GM21360 (cell line): ENCODE measurements at regions not wholly inside any gene's neighbourhood (a gene's known extent, or its start where the extent isn't known, plus 50 kb on each side); places are given as distances from the start of the nearest gene placed in this dataset.
A peak's percentile ranks its signal among the peaks of the same experiment; 100 is the strongest.

Experiments
- ATAC-seq: cut with Tn5 transposase; IDR thresholded peaks from one replicate; pipeline ENCODE4 v1.9.1; 2021; ENCODE audit warnings: mild to moderate bottlenecking, moderate library complexity; ENCODE audit not compliant: unreplicated experiment

GRCh38 chr14:44154874-44155273, 352.2 kb downstream of the FSCB start:
- no peak for ATAC-seq

GRCh38 chr14:44154446-44154845, 352.6 kb downstream of the FSCB start:
- no peak for ATAC-seq

GRCh38 chr14:44151130-44151820, 355.8 kb downstream of the FSCB start:
- no peak for ATAC-seq

GRCh38 chr14:44149597-44149996, 357.5 kb downstream of the FSCB start:
- peak; percentile 93 for ATAC-seq

DNA sequence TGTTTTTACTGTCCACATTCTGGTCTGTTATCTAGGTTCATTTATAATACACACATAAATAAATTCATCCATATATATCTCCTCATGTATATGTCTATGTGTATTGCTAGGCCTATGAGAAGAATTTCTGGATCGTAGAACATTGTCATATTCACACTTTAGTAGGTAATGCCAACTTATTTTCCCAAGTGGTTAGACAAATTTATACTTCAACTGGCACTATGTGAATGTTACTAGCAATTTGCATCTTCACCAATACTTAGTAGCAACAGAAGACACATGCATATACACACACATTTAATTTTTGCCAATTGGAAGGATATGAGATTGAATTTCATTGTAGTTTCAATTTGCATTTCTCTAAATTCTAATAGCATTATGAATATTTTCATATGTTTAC, 365.1 kb downstream of the FSCB start:
- ATAC-seq = no peak

DNA sequence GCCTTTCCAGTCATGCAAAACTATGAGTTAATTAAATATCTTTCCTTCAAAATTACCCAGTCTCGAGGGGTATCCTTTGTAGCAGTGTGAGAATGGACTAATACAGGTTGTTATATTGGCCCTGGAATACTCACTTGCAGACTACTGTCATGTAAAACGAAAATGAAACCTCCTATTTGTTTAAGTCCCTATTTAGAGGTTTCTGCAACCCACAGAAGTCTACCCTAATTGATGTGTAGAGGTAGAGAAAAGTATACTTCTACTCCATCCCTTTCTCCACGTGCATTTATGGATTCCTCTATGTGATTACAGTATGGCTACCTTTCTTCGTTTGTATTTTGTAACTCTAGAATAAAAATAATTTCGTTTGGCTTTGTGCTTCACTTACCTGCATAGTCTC, 371.1 kb downstream of the FSCB start:
- peak; percentile 84 for ATAC-seq

DNA sequence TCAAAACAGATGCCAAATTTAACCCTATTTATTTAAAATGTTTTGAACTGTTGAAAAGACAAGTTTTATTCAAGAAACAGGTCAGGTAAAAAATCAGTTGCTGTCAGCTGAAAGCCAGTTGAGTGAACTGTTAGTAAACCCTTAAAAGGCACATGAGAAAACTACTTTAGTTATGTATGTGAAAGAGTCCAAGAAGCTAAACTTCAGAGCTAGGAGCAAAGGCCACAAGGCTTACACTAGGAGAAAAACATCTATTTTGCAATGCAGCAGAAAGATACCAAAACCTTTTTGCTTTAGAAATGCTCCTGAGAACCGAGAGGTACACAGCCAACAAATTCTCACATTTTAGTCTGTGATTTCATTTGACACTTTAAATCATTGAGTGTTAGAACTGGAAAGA, 375.2 kb downstream of the FSCB start:
- ATAC-seq = no peak

- ATAC-seq = peak; percentile 60
These were observed 393.0 kb downstream of the FSCB start for GRCh38 chr14:44113769-44114730.

DNA sequence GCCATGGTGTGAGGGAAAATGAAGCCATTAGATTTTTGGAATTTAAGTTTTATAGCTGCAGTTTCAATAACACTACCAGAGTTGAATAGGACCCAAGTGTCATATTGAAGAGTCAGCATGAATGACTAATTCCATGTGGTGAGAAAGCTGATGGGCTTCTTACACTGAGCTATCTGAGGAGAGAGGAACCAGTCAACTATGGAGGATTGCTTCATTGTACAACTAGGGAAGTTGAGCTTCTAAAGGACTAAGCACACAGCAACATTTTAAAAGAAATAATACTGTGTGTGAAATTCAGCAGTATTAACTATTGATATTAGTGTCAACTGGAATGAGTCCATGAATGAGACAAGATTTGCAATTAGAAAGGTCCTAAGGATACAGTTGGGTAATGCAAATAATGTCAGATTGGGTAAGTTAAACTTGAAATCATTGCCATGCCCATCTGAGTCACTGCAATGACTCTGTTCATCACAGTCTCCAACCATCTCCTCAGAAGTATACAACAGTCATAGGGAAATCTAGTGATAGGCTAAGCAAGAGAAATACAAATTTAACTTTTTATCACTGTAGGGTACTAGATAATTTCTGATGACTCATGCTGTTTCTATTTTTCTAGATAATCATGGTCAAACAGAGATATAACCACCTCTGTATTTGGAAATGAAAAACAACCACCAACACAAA, 394.2 kb downstream of the FSCB start:
- ATAC-seq = peak; percentile 34

DNA sequence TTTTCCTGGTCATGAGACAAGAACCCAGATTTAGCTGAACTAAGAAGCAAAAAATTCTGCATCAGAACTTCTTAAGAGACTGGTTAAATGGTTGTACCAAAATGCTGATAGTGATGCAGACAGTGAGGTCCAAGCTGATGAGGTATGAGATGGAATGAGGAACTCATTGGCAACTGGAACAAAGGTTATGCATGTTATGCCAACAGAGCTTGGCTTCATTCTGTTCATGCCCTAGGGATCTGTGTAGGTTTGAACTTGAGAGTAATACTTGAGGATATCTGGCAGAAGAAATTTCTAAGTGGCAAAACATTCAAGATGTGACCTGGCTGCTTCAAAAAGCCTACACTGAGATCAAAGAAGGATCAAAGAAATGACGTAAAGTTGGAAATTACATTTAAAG, 398.0 kb downstream of the FSCB start:
- no peak for ATAC-seq

DNA sequence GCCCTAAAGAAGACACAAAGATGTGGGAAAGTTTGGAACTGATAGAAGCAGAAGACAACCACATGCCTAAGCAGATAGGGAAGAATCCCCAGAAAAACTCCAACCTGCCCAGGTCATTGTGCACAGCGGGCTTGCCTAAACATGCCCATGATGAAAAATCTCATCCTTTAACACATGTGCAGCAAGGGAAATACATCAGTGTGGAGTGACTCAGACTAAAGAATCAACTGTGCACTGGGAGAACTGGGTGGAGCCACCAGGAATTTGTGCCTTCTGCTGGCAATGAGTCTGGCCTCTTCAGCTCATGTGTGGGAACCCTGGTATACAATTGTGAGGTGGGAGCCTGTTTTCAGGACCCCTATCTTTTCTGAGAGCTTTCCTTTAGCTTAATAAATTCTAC, 398.5 kb downstream of the FSCB start:
- no peak for ATAC-seq

DNA sequence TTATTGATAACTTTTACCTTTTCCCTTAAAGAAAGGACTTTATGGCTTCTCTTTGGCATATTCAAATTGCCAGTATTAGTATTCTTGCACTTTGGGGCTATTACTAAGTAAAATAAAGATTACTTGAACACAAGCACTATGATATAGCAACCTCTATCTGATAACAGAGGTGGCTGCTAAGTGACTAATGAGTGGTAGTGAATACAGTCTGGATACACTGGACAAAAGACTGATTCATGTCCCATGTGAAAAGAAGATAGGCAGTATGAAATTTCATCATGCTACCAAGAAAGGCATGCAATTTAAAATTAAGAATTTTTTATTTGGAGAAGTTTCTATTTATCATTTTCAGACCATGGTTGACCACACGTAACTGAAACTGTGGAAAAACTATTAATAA, 399.9 kb downstream of the FSCB start:
- ATAC-seq = no peak

DNA sequence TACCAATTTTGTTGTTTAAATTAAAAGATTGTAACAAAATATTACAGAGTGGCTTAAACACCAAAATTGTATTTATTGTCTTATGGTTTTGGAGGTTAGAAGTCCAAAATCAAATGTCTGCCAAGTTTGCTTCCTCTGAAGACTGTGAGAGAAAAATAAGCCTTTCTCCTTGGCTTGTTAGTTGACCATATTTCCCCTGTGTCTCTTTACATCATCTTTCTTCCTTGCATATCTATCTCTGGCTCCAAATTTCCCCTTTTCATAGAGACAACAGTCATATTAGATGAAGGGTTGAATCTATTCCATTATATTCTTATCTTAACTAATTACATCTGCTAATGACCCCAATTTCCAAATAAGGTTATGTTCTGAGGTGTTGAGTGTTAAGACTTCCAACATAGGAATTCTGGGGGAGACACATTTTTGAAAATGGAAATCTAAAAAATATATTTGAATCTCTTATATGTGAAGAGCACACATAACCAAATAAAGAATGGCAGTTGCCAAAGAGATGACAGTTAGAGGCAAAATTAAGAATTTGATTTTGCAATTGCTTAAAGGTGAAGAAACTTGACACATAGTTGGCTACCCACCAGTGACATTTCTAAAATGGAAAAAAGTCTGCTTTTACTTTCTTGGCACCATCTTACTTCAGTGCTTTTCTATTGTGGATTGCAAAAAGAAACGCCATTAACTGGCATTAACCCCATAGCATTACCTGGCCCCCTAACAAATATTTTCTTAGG, 407.2 kb downstream of the FSCB start:
- ATAC-seq = no peak

GRCh38 chr14:44081146-44081545, 425.9 kb downstream of the FSCB start:
- ATAC-seq = no peak

DNA sequence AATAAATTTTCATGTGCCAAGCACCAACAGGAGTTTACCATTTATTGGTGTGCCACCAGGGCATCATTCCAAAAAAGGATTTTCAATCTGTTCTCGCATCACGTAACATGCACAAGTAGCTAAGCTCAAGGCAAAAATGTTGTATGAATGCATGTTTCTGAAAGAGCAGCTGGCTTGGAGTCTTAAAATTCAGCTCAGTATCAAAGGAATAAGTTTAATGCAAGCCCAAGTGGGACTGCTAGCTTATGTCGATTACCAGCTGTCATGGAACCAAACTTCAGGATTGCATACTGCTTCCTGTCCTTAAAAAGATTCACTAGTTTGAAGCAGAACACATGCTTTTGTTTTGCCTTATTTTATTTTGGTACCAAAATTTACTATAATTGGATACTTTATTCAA, 437.0 kb downstream of the FSCB start:
- no peak for ATAC-seq

DNA sequence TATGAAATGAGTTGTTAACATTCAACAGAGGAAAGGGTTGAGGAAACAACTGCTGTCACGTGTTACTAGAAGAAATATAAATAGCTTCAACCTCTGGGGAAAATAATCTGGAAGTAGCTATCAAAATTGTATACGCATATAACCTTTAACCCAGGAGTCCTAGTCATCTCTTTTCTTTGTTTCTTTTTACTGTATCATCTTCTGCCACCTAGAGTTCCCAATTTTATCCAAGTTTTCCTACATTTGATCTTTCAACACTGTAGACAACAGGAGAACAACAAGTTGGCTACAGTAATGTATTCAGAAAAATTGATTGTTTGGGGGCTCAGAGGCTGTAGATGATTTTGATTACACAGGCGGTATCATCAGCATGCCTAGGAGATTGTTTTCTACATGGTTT, 453.7 kb downstream of the FSCB start:
- no peak for ATAC-seq

- peak; percentile 82 for ATAC-seq
These were observed 465.4 kb downstream of the FSCB start for GRCh38 chr14:44041700-44042099.

DNA sequence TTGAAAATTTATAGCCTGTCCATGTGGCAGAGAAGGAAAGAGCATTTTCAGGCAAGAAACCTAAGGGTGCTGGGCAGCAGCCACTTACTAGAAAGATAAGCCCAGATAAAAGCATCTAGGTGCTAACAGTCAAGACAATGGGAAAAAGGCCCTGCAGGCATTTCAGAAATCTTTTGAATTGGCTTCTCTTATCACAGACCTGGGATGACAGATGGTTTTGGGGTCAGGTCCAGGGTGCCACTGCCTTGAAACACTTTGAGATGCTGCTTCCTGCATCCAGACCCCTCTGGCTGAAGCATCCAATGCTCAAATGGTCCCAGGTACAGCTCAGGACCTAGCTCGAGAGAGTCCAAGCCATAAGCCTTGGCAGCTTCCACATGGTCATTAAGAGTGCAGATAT, 466.5 kb downstream of the FSCB start:
- ATAC-seq = no peak

GRCh38 chr14:44036248-44036647, 470.8 kb downstream of the FSCB start:
- ATAC-seq = no peak

DNA sequence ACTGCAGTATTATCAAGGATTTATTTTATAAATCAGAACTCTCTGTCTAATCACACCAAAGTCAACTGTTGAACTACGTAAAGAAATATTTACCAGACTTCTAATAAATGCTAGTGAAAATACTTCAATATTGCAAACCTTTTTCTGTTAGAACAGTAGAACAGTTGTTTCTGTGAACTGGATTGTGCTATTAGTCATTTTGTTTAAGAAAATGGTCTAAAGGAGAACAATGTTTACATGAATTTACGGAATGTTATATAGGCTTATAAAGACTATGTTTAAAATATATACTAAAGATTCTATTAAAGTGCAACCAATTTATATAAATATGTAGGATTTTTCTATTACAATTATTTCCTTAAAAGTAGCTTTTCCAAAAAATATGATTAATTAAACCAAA, 471.4 kb downstream of the FSCB start:
- ATAC-seq = no peak

- ATAC-seq = no peak
These were observed 476.2 kb downstream of the FSCB start for GRCh38 chr14:44030831-44031383.
